ENCODE measurements at regions not wholly inside any gene's neighbourhood (a gene's known extent, or its start where the extent isn't known, plus 50 kb on each side); places are given as distances from the start of the nearest gene placed in this dataset.

GRCh38 chr1:4366091-4366490 lies 288.3 kb upstream of the AJAP1 start:
- no peak for DNase-seq

GRCh38 chr1:4367230-4367777 lies 287.1 kb upstream of the AJAP1 start:
- DNase-seq: no peak

GRCh38 chr1:4369335-4369734 lies 285.1 kb upstream of the AJAP1 start:
- DNase-seq: no peak

GRCh38 chr1:4371849-4372248 lies 282.6 kb upstream of the AJAP1 start:
- DNase-seq: no peak

- DNase-seq: no peak
Measured at GRCh38 chr1:4375812-4376211, 278.6 kb upstream of the AJAP1 start.

- no peak for DNase-seq
Measured at GRCh38 chr1:4379451-4380175, 274.8 kb upstream of the AJAP1 start.

GRCh38 chr1:4380564-4381168 lies 273.7 kb upstream of the AJAP1 start:
- no peak for DNase-seq

GRCh38 chr1:4393191-4393590 lies 261.2 kb upstream of the AJAP1 start:
- DNase-seq: no peak

GRCh38 chr1:4394366-4394765 lies 260.0 kb upstream of the AJAP1 start:
- DNase-seq: no peak

- no peak for DNase-seq
Measured at GRCh38 chr1:4395158-4395557, 259.3 kb upstream of the AJAP1 start.

GRCh38 chr1:4395676-4396075 lies 258.7 kb upstream of the AJAP1 start:
- DNase-seq: no peak

GRCh38 chr1:4396551-4396950 lies 257.9 kb upstream of the AJAP1 start:
- no peak for DNase-seq

- DNase-seq: no peak
Measured at GRCh38 chr1:4397196-4397595, 257.2 kb upstream of the AJAP1 start.

GRCh38 chr1:4402032-4402431 lies 252.4 kb upstream of the AJAP1 start:
- no peak for DNase-seq

GRCh38 chr1:4404854-4405590 lies 249.4 kb upstream of the AJAP1 start:
- no peak for DNase-seq

- no peak for DNase-seq
Measured at GRCh38 chr1:4407851-4408250, 246.6 kb upstream of the AJAP1 start.

- no peak for DNase-seq
Measured at GRCh38 chr1:4408380-4408779, 246.0 kb upstream of the AJAP1 start.

- DNase-seq: no peak
Measured at GRCh38 chr1:4411862-4412261, 242.5 kb upstream of the AJAP1 start.

- no peak for DNase-seq
Measured at GRCh38 chr1:4415476-4415875, 238.9 kb upstream of the AJAP1 start.

GRCh38 chr1:4416189-4416588 lies 238.2 kb upstream of the AJAP1 start:
- DNase-seq: no peak

GRCh38 chr1:4418021-4418420 lies 236.4 kb upstream of the AJAP1 start:
- DNase-seq: no peak

GRCh38 chr1:4421986-4422385 lies 232.4 kb upstream of the AJAP1 start:
- DNase-seq: no peak
